ENCODE measurements at regions not wholly inside any gene's neighbourhood (a gene's known extent, or its start where the extent isn't known, plus 50 kb on each side); places are given as distances from the start of the nearest gene placed in this dataset.

GRCh38 chr7:25968205-25968993 lies 183.6 kb upstream of the NFE2L3 start:
- no peak for TF ChIP-seq CTCF (IDR thresholded peaks at IDR 0.05)
- TF ChIP-seq POLR2A (IDR thresholded peaks at IDR 0.05), result no peak
- no peak for TF ChIP-seq POLR2AphosphoS5 (IDR thresholded peaks at IDR 0.05)

Data from breast epithelium (tissue), 3 donors.